GM12874 (cell line): ENCODE measurements at regions not wholly inside any gene's neighbourhood (a gene's known extent, or its start where the extent isn't known, plus 50 kb on each side); places are given as distances from the start of the nearest gene placed in this dataset.

Experiments used
- CTCF ChIP-seq: IDR thresholded peaks from 2 replicates; pipeline ENCODE4 v1.5.1; 2011; ENCODE audit warnings: low read depth, mild to moderate bottlenecking, control low read depth, low read length, moderate library complexity; ENCODE audit not compliant: insufficient read depth

DNA sequence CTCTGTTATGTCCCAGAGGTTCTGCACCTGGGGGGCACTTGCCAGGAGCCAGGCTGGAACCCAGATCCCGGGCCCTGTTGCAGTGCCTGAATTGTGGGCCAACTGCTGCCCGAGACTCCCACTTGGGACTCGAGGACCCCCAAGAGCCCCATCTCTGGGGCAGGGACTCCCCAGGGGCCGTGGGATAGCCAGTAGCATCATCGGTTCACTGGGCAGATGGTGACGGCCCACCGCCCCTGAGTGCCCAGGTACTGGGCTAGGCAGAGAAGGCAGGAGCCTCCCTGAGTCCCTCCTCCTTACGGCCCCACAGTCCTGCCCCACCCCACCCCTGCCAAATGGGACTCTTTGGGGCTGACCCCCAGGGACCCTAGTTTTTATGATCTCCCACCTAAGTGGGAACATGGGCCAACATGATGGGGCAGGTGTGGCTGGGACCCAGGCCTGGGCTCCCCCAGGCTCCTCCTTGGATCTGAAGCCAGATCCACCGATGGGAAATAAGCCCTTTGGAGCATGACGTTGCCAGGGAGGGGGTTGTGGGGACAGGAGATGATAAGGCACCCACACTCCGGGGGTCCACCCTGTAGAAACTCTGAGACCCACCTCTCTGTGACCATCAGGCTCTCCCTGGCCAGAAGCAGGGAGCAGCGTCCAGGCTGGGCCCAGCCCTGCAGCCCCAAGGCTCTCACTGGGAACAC lies 94.5 kb upstream of the FGF3 start:
- TF ChIP-seq CTCF: no peak

- TF ChIP-seq CTCF: no peak
These were observed 95.3 kb upstream of the FGF3 start for GRCh38 chr11:69914286-69915150.

DNA sequence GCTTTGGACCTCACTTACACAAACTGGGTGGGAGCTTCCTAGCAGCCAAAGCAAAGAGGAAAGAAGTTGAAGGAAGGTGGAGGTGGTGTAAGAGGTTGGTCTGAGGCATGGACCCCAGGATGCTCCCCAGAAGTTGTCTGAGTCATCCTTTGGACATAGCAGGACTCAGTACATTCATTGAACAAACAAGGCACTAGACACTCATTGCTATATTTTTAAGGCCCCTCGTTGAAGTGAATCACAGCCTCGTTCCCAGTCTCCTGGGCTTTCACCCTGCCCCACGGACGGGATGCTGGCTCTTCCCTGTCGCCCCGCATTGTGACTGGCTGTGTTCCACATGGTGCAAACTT lies 95.9 kb upstream of the FGF3 start:
- TF ChIP-seq CTCF: no peak

- TF ChIP-seq CTCF: peak; percentile 75
These were observed 96.5 kb upstream of the FGF3 start for GRCh38 chr11:69915501-69916250.

- no peak for TF ChIP-seq CTCF
These were observed 97.7 kb upstream of the FGF3 start for GRCh38 chr11:69916806-69917387.

GRCh38 chr11:69917529-69917928 lies 98.3 kb upstream of the FGF3 start:
- no peak for TF ChIP-seq CTCF
